GM10266 (cell line): ENCODE measurements at regions not wholly inside any gene's neighbourhood (a gene's known extent, or its start where the extent isn't known, plus 50 kb on each side); places are given as distances from the start of the nearest gene placed in this dataset.
A peak's percentile ranks its signal among the peaks of the same experiment; 100 is the strongest.

ENCODE experiments used
- DNase-seq: peaks from one replicate; pipeline ENCODE4 v3.0.0; 2012; ENCODE audit errors: extremely low spot score
- CTCF ChIP-seq: IDR thresholded peaks from 2 replicates; pipeline ENCODE4 v1.5.1; 2012; ENCODE audit warnings: mild to moderate bottlenecking, low read depth; ENCODE audit not compliant: control insufficient read depth, insufficient read depth; ENCODE audit errors: missing control alignments

GRCh38 chr3:22045882-22046281 is 294.9 kb upstream of the ZNF385D start:
- no peak for TF ChIP-seq CTCF
- no peak for DNase-seq

GRCh38 chr3:22063500-22063899 is 312.5 kb upstream of the ZNF385D start:
- no peak for TF ChIP-seq CTCF

GRCh38 chr3:22068619-22069018 is 317.6 kb upstream of the ZNF385D start:
- DNase-seq = no peak
- no peak for TF ChIP-seq CTCF

More at GRCh38 chr3:22063500-22063899, 312.5 kb upstream of the ZNF385D start:
- no peak for DNase-seq

GRCh38 chr3:22088204-22088603 is 337.2 kb upstream of the ZNF385D start:
- no peak for DNase-seq
- TF ChIP-seq CTCF = no peak

GRCh38 chr3:22089284-22089683 is 338.3 kb upstream of the ZNF385D start:
- TF ChIP-seq CTCF = peak; percentile 52
- peak; percentile 10 for DNase-seq

GRCh38 chr3:22091329-22091728 is 340.3 kb upstream of the ZNF385D start:
- DNase-seq = no peak
- TF ChIP-seq CTCF = no peak

- no peak for DNase-seq
Observed at GRCh38 chr3:22098021-22098420, 347.0 kb upstream of the ZNF385D start.

More at GRCh38 chr3:22098021-22098420, 347.0 kb upstream of the ZNF385D start:
- no peak for TF ChIP-seq CTCF
